Gastroesophageal sphincter (tissue), 4 donors: ENCODE measurements at regions not wholly inside any gene's neighbourhood (a gene's known extent, or its start where the extent isn't known, plus 50 kb on each side); places are given as distances from the start of the nearest gene placed in this dataset.

ENCODE experiments used
- ATAC-seq: fragments of 150-250 bp; one replicate; pipeline ENCODE4 v1.9.1; 2016; ENCODE audit warnings: mild to moderate bottlenecking, moderate library complexity
- H3K27ac ChIP-seq, 4 donors: fragments of 200-600 bp; sonication (generic) in 3 of 4; 1 replicate in 3 of 4; 2 replicates in 1 of 4; pipeline ENCODE4 v1.5.1; 2016 to 2019
- H3K27me3 ChIP-seq: fragments of 200-600 bp; sonication (generic); one replicate; pipeline ENCODE4 v1.5.1; 2019
- H3K36me3 ChIP-seq, 2 donors: fragments of 200-600 bp; sonication (generic); one replicate each; pipeline ENCODE4 v1.5.1; 2019; ENCODE audit warnings: control low read depth in 1 of 2
- H3K4me1 ChIP-seq, 3 donors: fragments of 200-600 bp; sonication (generic); 1 replicate in 2 of 3; 2 replicates in 1 of 3; pipeline ENCODE4 v1.5.1; 2016 to 2019; ENCODE audit warnings: control low read depth in 2 of 3
- H3K4me3 ChIP-seq, 2 donors: fragments of 200-600 bp; sonication (generic); one replicate each; pipeline ENCODE4 v1.5.1; 2019; ENCODE audit warnings: mild to moderate bottlenecking in 1 of 2, moderate library complexity in 1 of 2
- H3K9me3 ChIP-seq, 3 donors: fragments of 200-600 bp; sonication (generic); one replicate each; pipeline ENCODE4 v1.5.1; 2017 to 2019; ENCODE audit warnings: control low read depth in 2 of 3
- CTCF ChIP-seq, 4 experiments: fragments of 200-600 bp in 2 of 4; fragments of 450-650 bp in 2 of 4; sonication (generic) in 1 of 4; IDR thresholded peaks; one replicate each; pipeline ENCODE4 v1.5.1; 2017 to 2019; ENCODE audit warnings: antibody characterized with exemption in 4 of 4, mild to moderate bottlenecking in 2 of 4, moderate library complexity in 2 of 4
- EP300 ChIP-seq: sonication (generic); formaldehyde crosslinking; IDR thresholded peaks from one replicate; pipeline ENCODE4 v1.6.1; 2017; ENCODE audit warnings: antibody characterized with exemption, mild to moderate bottlenecking
- POLR2A ChIP-seq, 2 donors: fragments of 450-650 bp; IDR thresholded peaks; one replicate each; pipeline ENCODE4 v1.6.1; 2017; ENCODE audit warnings: antibody characterized with exemption in 2 of 2, mild to moderate bottlenecking in 2 of 2, moderate library complexity in 1 of 2
- POLR2AphosphoS5 ChIP-seq: sonication (generic); formaldehyde crosslinking; IDR thresholded peaks from one replicate; pipeline ENCODE4 v1.6.1; 2017; ENCODE audit warnings: antibody characterized with exemption
- WGBS, 2 donors: methylation state at CpG; one replicate each; pipeline ENCODE4 v1.1.5; 2018; ENCODE audit warnings: low coverage in 1 of 2; 5-methylcytosine and 5-hydroxymethylcytosine counted together

GRCh38 chr14:39765676-39766075, 333.4 kb upstream of the FBXO33 start:
- no peak for ATAC-seq
- Histone ChIP-seq H3K27ac (no peak overlapping the region), H3K4me1 (no peaks in the 10 kb centered on the region), H3K9me3 (no peaks in the 10 kb centered on the region), H3K4me3 (no peak overlapping the region), H3K36me3 (no peaks in the 10 kb centered on the region), H3K27me3 (no peaks in the 10 kb centered on the region)
- 58 to 67% methylated on average over 2 of the region's 2 CpGs for WGBS, 2 donors
- TF ChIP-seq POLR2A (IDR thresholded peaks at IDR 0.05): no peak
- TF ChIP-seq EP300: no peak
- no peak for TF ChIP-seq POLR2AphosphoS5
- no peak for TF ChIP-seq CTCF (IDR thresholded peaks at IDR 0.05)

- no peak for ATAC-seq
- H3K27me3 ChIP-seq: no peaks in the 10 kb centered on the region
- no peaks in the 10 kb centered on the region for H3K36me3 ChIP-seq
- no peaks in the 10 kb centered on the region for H3K4me1 ChIP-seq
- 100% methylated on average over 1 of the region's 1 CpG for WGBS, 2 donors
- no peak overlapping the region for H3K27ac ChIP-seq
- H3K4me3 ChIP-seq: no peak overlapping the region
- TF ChIP-seq POLR2AphosphoS5: no peak
- no peak for TF ChIP-seq EP300
- TF ChIP-seq POLR2A (IDR thresholded peaks at IDR 0.05): no peak
- TF ChIP-seq CTCF (IDR thresholded peaks at IDR 0.05): no peak
- no peaks in the 10 kb centered on the region for H3K9me3 ChIP-seq
Measured at GRCh38 chr14:39763402-39763890, 331.2 kb upstream of the FBXO33 start.

GRCh38 chr14:39762576-39763401, 330.6 kb upstream of the FBXO33 start:
- Histone ChIP-seq H3K36me3 (no peaks in the 10 kb centered on the region), H3K4me1 (no peaks in the 10 kb centered on the region), H3K27me3 (no peaks in the 10 kb centered on the region), H3K4me3 (no peak overlapping the region), H3K27ac (no peak overlapping the region), H3K9me3 (no peaks in the 10 kb centered on the region)
- no peak for ATAC-seq
- 45 to 82% methylated on average over 6 to 14 of the region's 16 CpGs for WGBS, 2 donors
- TF ChIP-seq EP300 (no peak), POLR2A (IDR thresholded peaks at IDR 0.05) (no peak), POLR2AphosphoS5 (no peak), CTCF (IDR thresholded peaks at IDR 0.05) (no peak)

GRCh38 chr14:39755269-39755878, 323.1 kb upstream of the FBXO33 start:
- Histone ChIP-seq H3K27me3 (no peaks in the 10 kb centered on the region), H3K9me3 (no peaks in the 10 kb centered on the region), H3K4me1 (no peaks in the 10 kb centered on the region), H3K36me3 (no peaks in the 10 kb centered on the region), H3K27ac (no peak overlapping the region), H3K4me3 (no peak overlapping the region)
- TF ChIP-seq CTCF (IDR thresholded peaks at IDR 0.05) (no peak), EP300 (no peak), POLR2AphosphoS5 (no peak), POLR2A (IDR thresholded peaks at IDR 0.05) (no peak)
- no peak for ATAC-seq

- Histone ChIP-seq H3K27ac (no peak overlapping the region), H3K36me3 (no peaks in the 10 kb centered on the region), H3K4me3 (no peak overlapping the region), H3K9me3 (no peaks in the 10 kb centered on the region), H3K4me1 (no peaks in the 10 kb centered on the region), H3K27me3 (no peaks in the 10 kb centered on the region)
- TF ChIP-seq CTCF (IDR thresholded peaks at IDR 0.05): no peak
- no peak for TF ChIP-seq POLR2AphosphoS5
- no peak for TF ChIP-seq EP300
- no peak for TF ChIP-seq POLR2A (IDR thresholded peaks at IDR 0.05)
- no peak for ATAC-seq
Measured at GRCh38 chr14:39740454-39740853, 308.2 kb upstream of the FBXO33 start.
